ENCODE measurements at regions not wholly inside any gene's neighbourhood (a gene's known extent, or its start where the extent isn't known, plus 50 kb on each side); places are given as distances from the start of the nearest gene placed in this dataset.

GRCh38 chr15:34644061-34644460 lies 60.6 kb upstream of the GOLGA8B start:
- FAIRE-seq (no peak), ATAC-seq (no peak), DNase-seq (ENCODE audit: low read depth in 1 of 2, low spot score in 1 of 2) (peak in 1 of 2 experiments; percentile 19)
- Histone ChIP-seq H3K4me3 (no peak overlapping the region), H3K9me3 (peaks cover 7% of the 10 kb centered on the region; the same call in 1 of the 3 replicates), H3K4me1 (no peaks in the 10 kb centered on the region), H3K4me2 (no peak overlapping the region), H3K27ac (no peak overlapping the region)
- POLR2A ChIA-PET: no interaction called here
- WGBS (ENCODE audit: missing lambda C conversion rate): 0% methylated on average over 1 of the region's 1 CpG
- CTCF ChIA-PET: interaction anchor here (1.4 kb wide), 1 partner anchor 64 kb away, joined by 5 read pairs; no protein-coding TSS in a partner anchor
- no peak for TF ChIP-seq FOXS1 (CRISPR knock-in tag; IDR thresholded peaks at IDR 0.05)
- no peak for TF ChIP-seq JUN (IDR thresholded peaks at IDR 0.05)
- no peak for TF ChIP-seq MAZ (IDR thresholded peaks at IDR 0.05; ENCODE audit: borderline replicate concordance, low read depth, low read length)
- TF ChIP-seq RARB (CRISPR knock-in tag; IDR thresholded peaks at IDR 0.05): no peak
- TF ChIP-seq EHMT2 (IDR thresholded peaks at IDR 0.05; ENCODE audit: low read depth): no peak
- no peak for TF ChIP-seq POLR2A (IDR thresholded peaks at IDR 0.05; ENCODE audit: low read length)
- TF ChIP-seq CHD2 (IDR thresholded peaks at IDR 0.05; ENCODE audit: low read length, partially characterized antibody): no peak
- TF ChIP-seq SMC3 (IDR thresholded peaks at IDR 0.05): no peak
- TF ChIP-seq BHLHE40 (IDR thresholded peaks at IDR 0.05; ENCODE audit: low read depth, low read length): no peak
- TF ChIP-seq RNF2 (IDR thresholded peaks at IDR 0.05; ENCODE audit: borderline replicate concordance, low read depth): no peak
- TF ChIP-seq HOXB5 (CRISPR knock-in tag; IDR thresholded peaks at IDR 0.05): no peak
- TF ChIP-seq ESRRA (IDR thresholded peaks at IDR 0.05; ENCODE audit: borderline replicate concordance, low read length): no peak
- no peak for TF ChIP-seq REST (IDR thresholded peaks at IDR 0.05)
- TF ChIP-seq PBX3 (IDR thresholded peaks at IDR 0.05): no peak
- no peak for TF ChIP-seq HDAC2 (IDR thresholded peaks at IDR 0.05)
- TF ChIP-seq EHF (CRISPR knock-in tag; IDR thresholded peaks at IDR 0.05): no peak
- TF ChIP-seq HOXB13 (CRISPR knock-in tag; IDR thresholded peaks at IDR 0.05; ENCODE audit: low read depth): no peak
- no peak for TF ChIP-seq TP53 (CRISPR knock-in tag; IDR thresholded peaks at IDR 0.05)

GRCh38 chr15:34642247-34642646 lies 58.8 kb upstream of the GOLGA8B start:
- peaks cover 7% of the 10 kb centered on the region; the same call in 1 of the 3 replicates for H3K9me3 ChIP-seq
- H3K4me3 ChIP-seq: no peak overlapping the region
- ATAC-seq: no peak
- WGBS (ENCODE audit: missing lambda C conversion rate): 34% methylated on average over 4 of the region's 4 CpGs
- H3K4me2 ChIP-seq: no peak overlapping the region
- TF ChIP-seq HMGXB4 (CRISPR knock-in tag; IDR thresholded peaks at IDR 0.05; ENCODE audit: borderline replicate concordance) (no peak), PBX3 (IDR thresholded peaks at IDR 0.05) (no peak), ESRRA (IDR thresholded peaks at IDR 0.05; ENCODE audit: borderline replicate concordance, low read length) (no peak), CEBPB (IDR thresholded peaks at IDR 0.05) (no peak), MAZ (IDR thresholded peaks at IDR 0.05; ENCODE audit: borderline replicate concordance, low read depth, low read length) (no peak), MAFK (IDR thresholded peaks at IDR 0.05; ENCODE audit: partially characterized antibody) (no peak), SMC3 (IDR thresholded peaks at IDR 0.05) (no peak), EP300 (IDR thresholded peaks at IDR 0.05) (no peak), HOXA7 (CRISPR knock-in tag; IDR thresholded peaks at IDR 0.05) (no peak), POLR2AphosphoS2 (conservative IDR thresholded peaks at IDR 0.05; ENCODE audit: low read length) (no peak), NFE2L2 (conservative IDR thresholded peaks at IDR 0.05; ENCODE audit: low read length) (no peak), NR3C1 (IDR thresholded peaks at IDR 0.05) (no peak), CHD4 (IDR thresholded peaks at IDR 0.05; ENCODE audit: borderline replicate concordance) (no peak), ELK1 (IDR thresholded peaks at IDR 0.05; ENCODE audit: low read depth, low read length) (no peak), RCOR1 (IDR thresholded peaks at IDR 0.05; ENCODE audit: low read depth, low read length) (no peak)
- H3K27ac ChIP-seq: no peak overlapping the region
- CTCF ChIA-PET: no interaction called here
- POLR2A ChIA-PET: no interaction called here
- H3K4me1 ChIP-seq: no peaks in the 10 kb centered on the region
- FAIRE-seq: peak; percentile 28
- no peak for DNase-seq (ENCODE audit: low read depth in 1 of 2, low spot score in 1 of 2)

Data from A549 (cell line).